ENCODE measurements at regions not wholly inside any gene's neighbourhood (a gene's known extent, or its start where the extent isn't known, plus 50 kb on each side); places are given as distances from the start of the nearest gene placed in this dataset.
A peak's percentile ranks its signal among the peaks of the same experiment; 100 is the strongest.

GRCh38 chr1:203944651-203945404 is 83.4 kb downstream of the SNRPE start:
- H2AFZ ChIP-seq, result peak overlapping the region; percentile 60
- no peaks in the 10 kb centered on the region for H3K27me3 ChIP-seq (ENCODE audit: control insufficient read depth, insufficient read depth, low read length)
- H3K4me2 ChIP-seq (ENCODE audit: low read length), result no peak overlapping the region
- TF ChIP-seq CTCF (IDR thresholded peaks at IDR 0.05), result no peak
- no peak overlapping the region for H3K4me3 ChIP-seq (ENCODE audit: low read depth, low read length)
- no peak overlapping the region for H3K9ac ChIP-seq
- H3K36me3 ChIP-seq (ENCODE audit: control insufficient read depth, insufficient read depth, low read length), result no peaks in the 10 kb centered on the region
- no peaks in the 10 kb centered on the region for H3K79me2 ChIP-seq
- H3K9me3 ChIP-seq (ENCODE audit: control insufficient read depth, low read length), result no peaks in the 10 kb centered on the region
- H3K27ac ChIP-seq, result no peak overlapping the region
- H3K4me1 ChIP-seq, result peaks cover 5% of the 10 kb centered on the region

- Histone ChIP-seq H3K4me2 (ENCODE audit: low read length) (no peak overlapping the region), H3K4me1 (no peaks in the 10 kb centered on the region), H3K9ac (no peak overlapping the region), H3K9me3 (ENCODE audit: control insufficient read depth, low read length) (no peaks in the 10 kb centered on the region), H3K36me3 (ENCODE audit: control insufficient read depth, insufficient read depth, low read length) (no peaks in the 10 kb centered on the region), H3K79me2 (no peaks in the 10 kb centered on the region), H3K4me3 (ENCODE audit: low read depth, low read length) (no peak overlapping the region), H2AFZ (no peak overlapping the region), H3K27ac (no peak overlapping the region), H3K27me3 (ENCODE audit: control insufficient read depth, insufficient read depth, low read length) (no peaks in the 10 kb centered on the region)
- no peak for TF ChIP-seq CTCF (IDR thresholded peaks at IDR 0.05)
These were observed 92.9 kb downstream of the SNRPE start for GRCh38 chr1:203954293-203954692.

GRCh38 chr1:203954788-203955552 is 93.6 kb downstream of the SNRPE start:
- H3K27ac ChIP-seq, result no peak overlapping the region
- H2AFZ ChIP-seq, result no peak overlapping the region
- TF ChIP-seq CTCF (IDR thresholded peaks at IDR 0.05), result no peak
- no peaks in the 10 kb centered on the region for H3K4me1 ChIP-seq
- no peak overlapping the region for H3K4me3 ChIP-seq (ENCODE audit: low read depth, low read length)
- no peaks in the 10 kb centered on the region for H3K27me3 ChIP-seq (ENCODE audit: control insufficient read depth, insufficient read depth, low read length)
- H3K36me3 ChIP-seq (ENCODE audit: control insufficient read depth, insufficient read depth, low read length), result no peaks in the 10 kb centered on the region
- H3K9ac ChIP-seq, result no peak overlapping the region
- no peaks in the 10 kb centered on the region for H3K79me2 ChIP-seq
- H3K4me2 ChIP-seq (ENCODE audit: low read length), result no peak overlapping the region
- H3K9me3 ChIP-seq (ENCODE audit: control insufficient read depth, low read length), result no peaks in the 10 kb centered on the region

- no peak overlapping the region for H3K9ac ChIP-seq
These were observed 104.2 kb upstream of the SOX13 start for GRCh38 chr1:203968761-203969160.

More at GRCh38 chr1:203968761-203969160, 104.2 kb upstream of the SOX13 start:
- no peak for TF ChIP-seq CTCF (IDR thresholded peaks at IDR 0.05)
- no peaks in the 10 kb centered on the region for H3K4me1 ChIP-seq
- H3K9me3 ChIP-seq (ENCODE audit: control insufficient read depth, low read length), result no peaks in the 10 kb centered on the region
- no peaks in the 10 kb centered on the region for H3K36me3 ChIP-seq (ENCODE audit: control insufficient read depth, insufficient read depth, low read length)
- H3K79me2 ChIP-seq, result no peaks in the 10 kb centered on the region
- H3K4me3 ChIP-seq (ENCODE audit: low read depth, low read length), result no peak overlapping the region
- H3K27me3 ChIP-seq (ENCODE audit: control insufficient read depth, insufficient read depth, low read length), result no peaks in the 10 kb centered on the region
- no peak overlapping the region for H3K4me2 ChIP-seq (ENCODE audit: low read length)
- no peak overlapping the region for H2AFZ ChIP-seq
- no peak overlapping the region for H3K27ac ChIP-seq
